Fibroblast of skin of left quadriceps (primary cell): ENCODE measurements at regions not wholly inside any gene's neighbourhood (a gene's known extent, or its start where the extent isn't known, plus 50 kb on each side); places are given as distances from the start of the nearest gene placed in this dataset.

Source experiments
- DNase-seq, 2 experiments: peaks; one replicate each; pipeline ENCODE4 v3.0.0-alpha.2; 2013; ENCODE audit warnings: low read depth in 2 of 2

DNA sequence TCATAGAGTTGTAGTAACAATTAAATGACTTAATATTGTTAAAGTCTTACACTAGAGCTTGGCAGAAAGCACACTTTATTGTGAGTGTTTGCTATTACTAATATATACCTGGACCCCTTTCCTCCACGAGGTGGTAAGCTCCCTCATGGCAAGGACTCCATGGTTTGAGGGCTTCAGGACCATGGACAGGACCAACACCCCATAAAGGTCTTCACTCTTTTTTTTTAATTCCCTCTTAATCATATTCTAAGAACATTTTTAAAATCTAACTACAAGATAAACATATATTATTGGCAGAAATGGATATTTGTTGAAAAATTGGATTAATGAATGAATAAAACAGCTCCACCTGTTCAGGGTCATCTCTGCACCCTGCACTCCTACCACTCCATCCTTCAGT is 154.5 kb downstream of the CBLN1 start:
- DNase-seq: no peak

DNA sequence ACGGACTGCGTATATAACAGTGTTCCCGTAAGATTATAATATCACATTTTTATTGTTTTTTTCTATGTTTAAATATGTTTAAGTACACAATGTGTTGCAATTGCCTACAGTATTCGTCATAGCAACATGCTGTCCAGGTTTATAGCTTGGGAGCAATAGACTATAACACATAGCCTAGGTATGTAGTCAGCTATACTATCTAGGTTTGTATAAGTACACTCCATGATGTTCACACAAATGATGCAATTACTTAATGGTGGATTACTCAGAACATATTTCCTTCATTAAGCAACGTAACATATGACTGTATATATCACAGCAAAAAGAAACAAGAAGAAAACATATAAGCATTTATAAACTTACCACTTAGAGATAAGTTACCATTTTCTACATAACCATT is 160.0 kb downstream of the CBLN1 start:
- DNase-seq: no peak

DNA sequence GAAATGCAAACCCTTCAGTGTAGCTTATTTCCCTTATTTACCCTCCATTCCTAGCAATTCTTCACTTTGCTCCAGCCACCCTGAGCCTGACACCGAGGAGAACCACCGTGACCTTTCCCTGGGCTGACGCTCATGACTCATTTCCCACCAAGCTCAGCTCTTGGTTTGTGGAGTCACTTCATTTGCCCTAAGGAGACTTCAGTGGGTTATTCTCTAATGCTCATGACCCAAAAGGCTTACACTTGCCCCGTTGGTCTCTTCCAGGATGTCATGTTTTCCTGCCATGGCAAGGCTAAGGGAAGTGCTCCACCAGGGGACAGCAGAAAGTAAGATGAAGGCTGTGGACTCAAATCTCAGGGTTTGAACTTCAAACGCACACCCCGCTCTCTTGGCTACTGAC is 161.0 kb downstream of the CBLN1 start:
- no peak for DNase-seq

DNA sequence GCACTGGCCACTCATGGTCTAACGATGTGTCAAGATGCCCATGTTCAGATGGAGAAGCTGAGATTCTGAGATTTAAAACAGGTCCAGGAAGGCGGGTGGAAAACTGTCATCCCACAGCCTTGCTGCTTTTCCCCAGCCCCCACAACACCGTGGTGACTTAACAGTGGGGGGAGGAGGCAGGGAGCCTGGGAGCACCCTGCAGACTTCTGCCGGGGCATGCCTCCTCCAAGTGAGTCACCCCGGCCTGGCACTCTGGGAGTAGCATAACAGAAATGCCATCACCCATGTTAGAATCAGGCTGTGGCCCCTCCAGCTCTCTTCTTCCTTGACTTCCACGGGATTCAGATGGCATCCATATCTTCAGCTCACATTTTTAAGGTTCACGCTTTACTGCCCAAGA is 164.8 kb downstream of the CBLN1 start:
- no peak for DNase-seq

DNA sequence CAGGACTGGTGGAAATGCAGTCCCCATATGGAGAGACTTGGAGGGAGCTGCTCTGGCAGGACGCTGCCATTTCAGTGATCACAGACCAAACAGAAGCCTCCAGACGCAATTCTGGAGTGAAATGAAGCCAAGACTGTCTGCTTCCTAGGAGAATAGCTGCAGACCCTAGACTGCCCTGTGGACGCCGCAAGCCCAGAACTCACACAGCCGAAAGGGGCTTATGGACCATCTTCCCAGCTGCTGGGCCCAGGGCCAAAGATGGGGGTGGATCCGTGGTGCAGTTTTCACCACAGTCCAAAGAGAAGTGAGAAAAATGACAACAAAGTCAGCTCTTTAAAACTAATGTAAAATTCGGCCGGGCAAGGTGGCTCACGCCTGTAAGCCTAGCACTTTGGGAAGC is 165.7 kb downstream of the CBLN1 start:
- DNase-seq: no peak

DNA sequence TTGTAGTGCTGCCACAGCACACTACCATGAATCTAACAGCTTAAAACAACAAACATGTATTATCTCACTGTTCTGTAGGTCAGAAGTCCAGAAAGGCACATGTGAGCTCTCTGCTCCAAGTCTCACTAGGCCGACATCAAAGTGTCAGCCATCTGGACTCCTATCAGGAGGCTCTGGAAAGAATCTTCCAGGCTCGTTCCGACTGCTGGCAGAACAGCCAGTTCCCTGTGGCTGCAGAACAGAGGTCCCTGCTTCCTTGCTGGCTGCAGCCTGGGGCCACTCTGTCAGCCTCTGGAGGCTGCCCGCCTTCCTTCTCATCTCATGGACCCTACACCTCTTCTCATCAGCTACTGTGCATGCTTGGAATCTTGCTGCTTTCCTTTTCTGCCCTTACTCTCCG is 168.9 kb downstream of the CBLN1 start:
- no peak for DNase-seq

DNA sequence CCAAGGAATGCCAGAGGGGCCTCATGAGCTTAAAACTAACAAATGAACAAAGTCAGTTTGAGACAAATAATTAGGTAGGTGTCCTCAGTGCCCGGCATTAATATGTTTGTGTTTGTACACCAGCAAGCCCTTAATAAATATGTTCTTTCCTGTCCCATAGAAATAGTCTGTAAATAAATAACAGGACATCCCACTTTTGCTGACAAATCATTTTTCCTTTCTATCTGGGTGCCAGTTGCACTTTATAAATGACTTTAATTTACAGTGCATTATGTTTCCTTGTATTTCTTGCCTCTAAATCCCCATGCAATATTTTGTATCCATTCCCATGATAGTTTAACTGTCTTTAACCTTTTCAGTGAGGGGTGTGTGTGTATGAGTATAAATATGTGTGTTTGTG is 170.3 kb downstream of the CBLN1 start:
- DNase-seq: no peak

DNA sequence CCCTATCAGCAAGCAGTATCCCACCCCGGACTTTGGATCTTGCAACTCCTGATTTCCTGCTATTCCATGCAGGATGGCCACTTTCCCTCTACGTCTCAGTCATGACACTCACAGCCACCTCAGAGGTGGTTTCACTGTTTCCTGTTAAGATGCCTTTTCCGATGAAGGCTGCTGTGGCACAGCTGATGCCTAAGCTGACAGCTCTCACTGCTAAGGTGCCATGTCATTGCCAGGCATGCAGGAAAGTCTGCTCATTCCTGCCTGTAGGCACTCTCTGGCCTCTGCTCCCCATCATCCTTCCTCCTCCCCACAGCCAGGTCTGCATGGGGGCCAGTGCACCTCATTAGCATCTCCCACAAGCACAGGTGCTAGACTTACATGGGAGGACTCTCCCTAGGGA is 173.0 kb downstream of the CBLN1 start:
- no peak for DNase-seq

DNA sequence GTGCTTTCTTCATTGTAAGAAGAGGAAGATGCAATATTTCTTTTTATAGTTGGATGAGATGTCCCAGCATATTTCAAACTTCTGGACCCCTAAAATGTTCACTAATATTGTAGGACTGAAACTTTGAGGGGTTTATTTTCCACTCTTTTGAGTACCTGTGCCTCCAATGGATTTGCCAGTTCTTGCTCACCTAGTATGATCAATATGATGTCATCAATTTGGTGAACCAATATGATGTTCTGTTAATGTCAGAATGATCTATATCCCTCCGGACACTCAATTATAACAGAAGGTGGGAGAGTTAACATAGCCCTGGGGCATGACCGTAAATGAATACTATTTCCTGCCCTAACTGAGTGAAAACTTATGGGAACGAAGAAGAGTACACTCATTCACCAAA is 178.3 kb downstream of the CBLN1 start:
- no peak for DNase-seq

DNA sequence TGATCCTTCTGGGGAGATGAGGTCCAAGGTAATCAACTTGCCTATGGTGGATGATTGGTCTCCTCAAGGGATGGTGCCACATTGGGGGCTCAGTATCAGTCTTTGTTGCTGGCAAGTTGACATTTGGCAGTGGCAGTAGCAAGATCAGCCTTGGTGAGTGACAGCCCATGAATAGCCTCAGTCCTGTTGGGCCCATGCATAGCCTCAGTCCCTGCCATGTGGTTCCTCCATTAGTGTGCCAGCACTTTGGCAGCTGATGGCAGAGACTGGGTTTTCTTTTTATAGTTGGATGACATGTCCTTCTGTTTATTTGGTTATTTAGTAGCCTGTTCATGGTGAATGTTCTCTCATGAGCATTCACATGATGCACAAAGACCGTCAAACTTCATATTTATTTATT is 179.6 kb downstream of the CBLN1 start:
- no peak for DNase-seq

DNA sequence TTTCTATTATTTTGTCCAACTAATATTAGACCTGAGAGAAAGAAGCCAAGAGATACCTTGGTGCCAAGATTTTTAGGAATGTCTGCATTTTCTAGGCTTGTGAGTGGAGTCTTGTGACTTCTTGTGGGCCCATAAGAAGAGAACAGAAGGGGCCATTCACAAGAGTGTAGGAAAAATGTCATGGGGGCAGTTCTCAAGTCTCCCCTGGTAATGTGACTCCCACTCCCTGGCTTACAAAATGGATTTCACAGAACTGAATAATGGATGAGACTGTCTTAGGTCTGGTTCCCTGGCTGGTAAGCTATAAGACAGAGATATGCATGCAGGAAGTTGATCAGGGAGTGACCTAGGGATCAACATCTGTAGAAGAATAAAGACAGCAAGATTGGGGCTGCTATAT is 181.3 kb downstream of the CBLN1 start:
- no peak for DNase-seq

DNA sequence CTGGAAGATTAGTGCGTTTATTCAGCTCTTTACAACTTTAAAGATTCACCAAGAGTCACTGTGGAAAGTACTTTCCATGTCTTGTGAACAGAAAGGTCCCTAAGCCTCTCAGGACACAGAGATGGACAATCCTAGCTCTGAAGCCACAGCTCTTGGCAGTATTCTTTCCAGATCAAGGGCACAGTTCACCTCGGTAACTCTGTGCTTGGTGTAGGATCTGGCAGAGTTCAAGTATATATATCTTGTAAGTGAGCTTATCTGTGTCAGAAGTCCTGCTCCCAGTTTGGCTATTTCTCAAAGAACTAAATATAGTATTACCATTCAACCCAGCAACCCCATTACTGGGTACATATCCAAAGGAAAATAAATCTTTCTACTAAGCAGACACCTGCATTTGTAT is 183.7 kb downstream of the CBLN1 start:
- no peak for DNase-seq

DNA sequence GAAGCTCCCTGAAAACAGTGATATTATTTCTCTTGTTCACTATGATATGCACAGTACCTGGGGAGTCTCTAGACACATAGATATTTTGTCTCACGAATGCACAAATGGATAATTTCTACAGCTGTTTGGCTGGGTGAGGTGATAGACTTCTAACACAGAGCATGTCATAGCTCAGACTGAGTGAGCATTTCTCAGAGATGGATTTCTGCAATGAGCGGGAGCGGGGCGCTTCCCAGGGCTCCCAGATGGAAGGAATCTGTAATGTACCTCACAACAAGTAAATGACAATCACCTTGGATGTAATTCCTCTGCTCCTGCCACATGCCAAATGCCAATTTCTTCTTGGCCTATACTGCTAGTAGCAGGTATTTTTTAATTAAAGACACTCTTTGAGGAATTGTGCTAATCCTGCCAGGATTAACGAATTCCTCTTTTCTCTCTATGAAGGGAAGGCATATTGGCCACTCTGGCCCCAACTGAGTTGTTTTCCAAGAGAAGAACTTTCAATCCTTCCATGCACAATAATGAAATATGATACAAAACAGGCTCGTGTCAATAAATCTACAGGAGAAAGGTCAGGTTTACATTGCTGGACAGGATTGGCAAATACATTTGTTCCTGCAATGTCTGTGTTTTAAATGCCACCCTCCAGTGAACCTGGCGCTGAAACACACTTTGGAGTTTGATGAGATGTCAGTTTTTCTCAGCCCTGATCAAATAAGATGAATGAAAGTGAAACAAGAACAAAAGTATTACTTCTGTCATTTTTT is 185.3 kb downstream of the CBLN1 start:
- DNase-seq: no peak

DNA sequence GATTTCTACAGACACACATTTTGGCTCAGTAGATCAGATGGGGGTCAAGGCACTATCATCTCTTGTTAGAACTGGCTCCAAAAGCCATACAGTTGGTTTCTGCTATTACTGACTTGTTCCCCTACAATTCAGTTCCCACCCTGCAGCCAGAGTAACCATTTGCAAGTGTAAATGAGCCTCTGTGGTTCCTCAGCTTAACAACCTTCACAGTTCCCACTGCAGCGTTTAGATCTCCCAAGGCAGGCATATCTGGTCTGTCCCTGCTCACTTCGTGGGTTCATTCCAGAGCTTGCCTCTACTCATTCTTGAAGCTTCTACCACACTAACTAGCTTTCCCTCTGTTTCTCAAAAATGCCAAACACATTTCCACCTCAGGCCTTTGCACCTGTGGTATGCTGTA is 186.1 kb downstream of the CBLN1 start:
- DNase-seq: no peak

DNA sequence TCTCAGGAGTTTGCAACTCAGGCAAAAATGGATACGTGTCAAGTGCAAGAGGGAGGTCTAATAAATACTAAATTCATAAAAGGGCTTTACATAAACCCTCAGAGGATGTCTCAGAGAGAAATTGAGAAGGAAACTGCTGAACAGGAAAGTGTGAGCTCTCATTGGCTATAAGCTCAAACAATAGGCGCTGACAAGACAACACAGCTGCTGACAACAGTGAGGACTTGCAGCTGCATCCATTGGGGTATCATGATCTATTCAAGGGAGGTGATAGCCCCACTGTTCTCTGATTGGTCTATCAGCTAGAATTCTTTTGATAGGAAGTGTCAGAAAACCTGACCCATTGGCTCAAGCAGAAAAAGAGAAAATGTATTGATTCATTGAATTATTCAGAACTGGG is 187.2 kb downstream of the CBLN1 start:
- no peak for DNase-seq

DNA sequence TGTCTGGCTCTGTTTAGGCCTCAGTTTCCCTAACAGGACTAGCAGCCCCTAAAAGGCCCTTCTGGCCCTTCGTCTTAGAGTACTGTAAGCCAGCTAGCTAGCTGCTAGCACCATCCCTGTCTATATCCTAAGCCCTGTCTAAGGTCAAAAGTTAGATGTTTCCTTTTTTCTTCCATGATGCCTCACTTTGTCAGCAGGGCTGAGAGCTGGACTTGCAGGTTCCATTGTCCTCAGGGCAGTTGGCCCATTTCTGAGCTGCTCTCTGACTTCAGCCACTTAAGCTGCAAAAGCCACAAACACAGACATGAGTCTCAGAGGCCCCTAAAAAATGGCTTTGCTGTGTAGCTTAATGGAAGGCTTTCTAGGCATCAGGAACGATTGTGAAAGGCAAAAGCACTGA is 187.7 kb downstream of the CBLN1 start:
- DNase-seq: no peak

DNA sequence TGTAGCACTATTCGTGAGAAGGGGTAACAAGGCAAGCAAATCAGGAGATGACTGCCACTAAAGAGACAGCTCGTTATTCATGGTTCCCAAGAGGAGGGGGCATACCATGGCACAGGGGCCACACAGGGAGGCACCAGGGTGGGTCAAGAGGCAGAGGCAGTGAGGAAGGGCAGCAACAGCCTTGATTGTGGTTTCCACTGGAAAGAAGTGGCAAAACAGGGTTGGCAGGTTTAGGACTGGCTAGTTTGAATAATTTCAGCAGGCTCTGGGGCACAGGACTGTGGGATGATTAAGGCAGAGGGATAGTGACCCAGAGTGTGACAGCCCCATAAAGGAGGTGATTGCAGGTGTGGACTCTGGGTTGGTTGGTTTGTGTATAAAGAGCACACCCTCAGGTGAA is 188.9 kb downstream of the CBLN1 start:
- no peak for DNase-seq

DNA sequence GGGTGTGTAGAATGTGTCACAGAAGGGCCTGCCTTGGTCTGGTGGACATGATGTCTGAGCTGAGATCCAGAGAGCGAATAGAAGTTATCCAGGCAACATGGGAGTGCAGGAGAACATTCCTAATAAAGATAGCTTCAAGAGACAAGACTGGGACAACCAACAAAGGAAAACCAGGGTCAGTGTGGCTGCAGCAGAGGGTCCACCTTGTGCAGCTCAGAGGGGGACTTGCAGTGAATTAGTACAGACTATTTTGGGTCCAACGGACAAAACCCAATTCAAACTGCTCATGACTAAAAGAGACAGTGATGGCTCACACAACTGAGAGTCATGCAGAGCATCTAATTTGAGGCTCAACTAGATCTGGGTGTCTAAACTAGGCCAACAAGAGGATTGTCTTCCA is 192.1 kb downstream of the CBLN1 start:
- DNase-seq: no peak

DNA sequence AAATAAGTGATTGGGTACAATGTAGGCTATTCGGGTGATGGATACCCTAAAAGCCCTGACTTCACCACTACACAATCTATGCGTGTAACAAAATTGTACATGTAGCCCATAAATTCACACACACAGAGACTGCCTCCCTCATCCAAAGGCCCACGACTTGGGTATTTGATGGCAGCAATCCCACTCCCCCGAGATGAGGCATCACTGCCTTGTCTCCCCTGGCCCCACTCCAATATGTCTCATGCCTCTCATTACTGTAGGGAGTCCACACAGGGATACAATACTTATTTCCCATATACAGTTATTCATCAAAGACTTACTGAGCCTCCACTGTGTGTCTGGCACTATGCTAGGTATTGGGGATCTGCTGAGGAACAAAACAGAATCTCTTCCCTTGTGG is 192.6 kb downstream of the CBLN1 start:
- DNase-seq: no peak

DNA sequence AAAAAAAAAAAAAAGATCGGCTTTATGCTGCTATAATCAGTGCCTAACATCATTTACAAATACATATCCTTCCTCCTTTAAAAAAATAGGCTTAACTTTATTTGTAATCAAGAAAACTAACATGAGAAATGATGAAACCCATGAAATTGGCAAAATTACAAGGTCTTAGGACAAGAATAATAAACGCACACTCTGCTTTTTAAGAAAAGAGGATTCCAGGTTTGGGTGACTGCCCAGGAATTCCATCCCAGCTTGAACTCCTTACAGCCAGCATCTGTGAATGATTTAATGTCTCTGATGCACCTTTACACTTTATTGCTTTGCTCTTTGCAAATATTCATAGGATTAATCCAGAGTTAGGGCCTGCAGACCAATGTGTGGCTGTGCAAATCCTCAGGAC is 196.0 kb downstream of the CBLN1 start:
- no peak for DNase-seq

DNA sequence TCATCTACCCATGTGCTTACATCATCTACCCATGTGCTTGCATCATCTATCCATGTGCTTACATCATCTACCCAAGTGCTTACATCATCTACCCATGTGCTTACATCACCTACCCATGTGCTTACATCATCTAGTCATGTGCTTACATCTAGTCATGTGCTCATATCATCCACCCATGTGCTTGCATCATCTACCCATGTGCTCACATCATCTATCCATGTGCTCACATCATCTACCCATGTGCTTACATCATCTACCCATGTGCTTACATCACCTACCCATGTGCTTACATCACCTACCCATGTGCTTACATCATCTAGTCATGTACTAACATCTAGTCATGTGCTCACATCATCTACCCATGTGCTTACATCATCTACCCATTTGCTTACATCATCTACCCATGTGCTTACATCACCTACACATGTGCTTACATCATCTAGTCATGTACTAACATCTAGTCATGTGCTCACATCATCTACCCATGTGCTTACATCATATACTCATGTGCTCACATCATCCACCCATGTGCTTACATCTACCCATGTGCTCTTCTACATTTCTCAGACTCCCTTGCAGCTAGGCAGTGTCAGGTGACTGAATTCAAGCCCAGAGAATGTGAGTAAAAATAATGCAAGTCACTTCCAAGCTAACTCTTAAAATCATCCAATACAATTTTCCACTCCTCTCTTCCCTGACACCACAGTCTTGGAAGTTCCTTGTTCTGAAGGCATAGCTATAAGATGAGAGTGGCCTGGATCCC is 196.8 kb downstream of the CBLN1 start:
- DNase-seq: no peak

DNA sequence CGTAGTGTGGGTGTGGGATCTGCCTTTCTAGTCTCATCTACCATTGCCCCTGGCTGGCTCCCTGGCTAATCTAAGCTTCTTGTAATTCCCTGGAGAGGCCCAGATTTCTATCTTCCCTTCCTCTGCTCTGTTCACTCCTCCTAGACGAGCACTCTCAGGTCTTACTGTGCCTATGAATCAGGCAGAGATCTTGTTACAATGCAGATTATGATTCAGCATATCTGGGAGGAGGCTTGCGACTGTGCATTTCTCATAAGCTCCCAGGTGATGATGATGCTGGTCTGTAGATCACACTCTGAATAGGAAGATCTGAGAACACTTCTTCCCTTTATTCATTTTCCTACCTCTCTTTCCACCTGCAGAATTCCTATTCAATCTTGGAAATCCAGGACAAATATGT is 200.1 kb downstream of the CBLN1 start:
- no peak for DNase-seq

DNA sequence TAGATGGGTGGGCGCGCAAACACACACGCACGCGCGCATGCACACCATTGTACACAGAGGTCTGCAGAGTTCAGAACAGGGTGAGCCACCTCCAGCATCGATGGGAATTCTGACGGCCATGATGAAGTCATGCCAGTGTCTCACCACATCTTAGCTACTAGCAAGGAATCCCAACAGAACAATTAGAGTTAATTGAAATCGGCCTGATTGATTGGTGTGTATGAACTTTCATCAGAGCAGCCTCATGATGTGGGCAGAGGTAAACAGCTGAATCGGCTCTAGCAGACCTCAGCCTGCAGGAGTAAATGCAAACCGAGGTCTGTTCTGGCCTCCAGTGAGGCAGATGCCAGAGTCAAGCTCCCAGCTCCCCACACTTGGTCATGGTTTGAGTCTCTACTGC is 200.6 kb downstream of the CBLN1 start:
- DNase-seq: no peak

DNA sequence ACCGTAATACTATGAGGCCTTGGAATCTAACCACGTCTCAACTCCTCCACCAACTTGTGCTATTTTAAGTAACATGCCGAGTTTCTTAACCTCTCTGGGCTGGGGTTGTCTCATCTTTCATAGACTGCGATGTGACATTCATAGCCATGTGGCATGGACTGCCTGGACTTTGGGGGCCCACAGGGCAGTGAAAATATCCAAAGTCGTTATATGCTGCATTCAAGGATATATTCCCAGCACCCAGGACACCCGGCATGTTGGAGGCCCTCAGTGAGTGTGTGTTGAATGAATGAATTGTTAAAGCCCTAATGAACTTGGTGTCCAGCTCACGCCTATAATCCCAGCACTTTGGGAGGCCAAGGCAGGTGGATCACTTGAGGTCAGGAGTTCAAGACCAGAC is 203.1 kb downstream of the CBLN1 start:
- DNase-seq: no peak
